ENCODE measurements at regions not wholly inside any gene's neighbourhood (a gene's known extent, or its start where the extent isn't known, plus 50 kb on each side); places are given as distances from the start of the nearest gene placed in this dataset.
A peak's percentile ranks its signal among the peaks of the same experiment; 100 is the strongest.
"Not testable (repeated sequence)": the region's sequence is repeated elsewhere in the genome, so short reads cannot be mapped to it uniquely, and the experiment has no call there.

DNA sequence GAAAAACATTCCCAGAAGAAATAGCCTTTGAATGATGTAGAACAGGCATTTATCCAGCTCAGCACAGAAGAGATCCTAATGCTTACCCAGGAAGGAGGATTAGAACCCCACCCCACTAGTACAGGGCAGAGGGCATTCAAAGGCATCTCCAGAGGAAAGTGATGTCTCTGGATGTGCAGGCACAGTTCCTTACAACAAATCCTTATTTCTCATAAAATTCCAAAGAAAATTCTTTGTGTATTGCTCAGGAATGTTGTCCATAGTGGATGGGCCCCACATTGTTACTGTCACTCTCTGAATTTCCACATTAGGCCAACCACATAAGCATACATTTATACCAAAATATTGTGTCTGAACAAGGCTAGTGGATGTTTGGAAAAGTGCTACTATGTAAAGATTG lies 243.0 kb downstream of the ADRA2A start (continued):
- TF ChIP-seq, protein P1, sequence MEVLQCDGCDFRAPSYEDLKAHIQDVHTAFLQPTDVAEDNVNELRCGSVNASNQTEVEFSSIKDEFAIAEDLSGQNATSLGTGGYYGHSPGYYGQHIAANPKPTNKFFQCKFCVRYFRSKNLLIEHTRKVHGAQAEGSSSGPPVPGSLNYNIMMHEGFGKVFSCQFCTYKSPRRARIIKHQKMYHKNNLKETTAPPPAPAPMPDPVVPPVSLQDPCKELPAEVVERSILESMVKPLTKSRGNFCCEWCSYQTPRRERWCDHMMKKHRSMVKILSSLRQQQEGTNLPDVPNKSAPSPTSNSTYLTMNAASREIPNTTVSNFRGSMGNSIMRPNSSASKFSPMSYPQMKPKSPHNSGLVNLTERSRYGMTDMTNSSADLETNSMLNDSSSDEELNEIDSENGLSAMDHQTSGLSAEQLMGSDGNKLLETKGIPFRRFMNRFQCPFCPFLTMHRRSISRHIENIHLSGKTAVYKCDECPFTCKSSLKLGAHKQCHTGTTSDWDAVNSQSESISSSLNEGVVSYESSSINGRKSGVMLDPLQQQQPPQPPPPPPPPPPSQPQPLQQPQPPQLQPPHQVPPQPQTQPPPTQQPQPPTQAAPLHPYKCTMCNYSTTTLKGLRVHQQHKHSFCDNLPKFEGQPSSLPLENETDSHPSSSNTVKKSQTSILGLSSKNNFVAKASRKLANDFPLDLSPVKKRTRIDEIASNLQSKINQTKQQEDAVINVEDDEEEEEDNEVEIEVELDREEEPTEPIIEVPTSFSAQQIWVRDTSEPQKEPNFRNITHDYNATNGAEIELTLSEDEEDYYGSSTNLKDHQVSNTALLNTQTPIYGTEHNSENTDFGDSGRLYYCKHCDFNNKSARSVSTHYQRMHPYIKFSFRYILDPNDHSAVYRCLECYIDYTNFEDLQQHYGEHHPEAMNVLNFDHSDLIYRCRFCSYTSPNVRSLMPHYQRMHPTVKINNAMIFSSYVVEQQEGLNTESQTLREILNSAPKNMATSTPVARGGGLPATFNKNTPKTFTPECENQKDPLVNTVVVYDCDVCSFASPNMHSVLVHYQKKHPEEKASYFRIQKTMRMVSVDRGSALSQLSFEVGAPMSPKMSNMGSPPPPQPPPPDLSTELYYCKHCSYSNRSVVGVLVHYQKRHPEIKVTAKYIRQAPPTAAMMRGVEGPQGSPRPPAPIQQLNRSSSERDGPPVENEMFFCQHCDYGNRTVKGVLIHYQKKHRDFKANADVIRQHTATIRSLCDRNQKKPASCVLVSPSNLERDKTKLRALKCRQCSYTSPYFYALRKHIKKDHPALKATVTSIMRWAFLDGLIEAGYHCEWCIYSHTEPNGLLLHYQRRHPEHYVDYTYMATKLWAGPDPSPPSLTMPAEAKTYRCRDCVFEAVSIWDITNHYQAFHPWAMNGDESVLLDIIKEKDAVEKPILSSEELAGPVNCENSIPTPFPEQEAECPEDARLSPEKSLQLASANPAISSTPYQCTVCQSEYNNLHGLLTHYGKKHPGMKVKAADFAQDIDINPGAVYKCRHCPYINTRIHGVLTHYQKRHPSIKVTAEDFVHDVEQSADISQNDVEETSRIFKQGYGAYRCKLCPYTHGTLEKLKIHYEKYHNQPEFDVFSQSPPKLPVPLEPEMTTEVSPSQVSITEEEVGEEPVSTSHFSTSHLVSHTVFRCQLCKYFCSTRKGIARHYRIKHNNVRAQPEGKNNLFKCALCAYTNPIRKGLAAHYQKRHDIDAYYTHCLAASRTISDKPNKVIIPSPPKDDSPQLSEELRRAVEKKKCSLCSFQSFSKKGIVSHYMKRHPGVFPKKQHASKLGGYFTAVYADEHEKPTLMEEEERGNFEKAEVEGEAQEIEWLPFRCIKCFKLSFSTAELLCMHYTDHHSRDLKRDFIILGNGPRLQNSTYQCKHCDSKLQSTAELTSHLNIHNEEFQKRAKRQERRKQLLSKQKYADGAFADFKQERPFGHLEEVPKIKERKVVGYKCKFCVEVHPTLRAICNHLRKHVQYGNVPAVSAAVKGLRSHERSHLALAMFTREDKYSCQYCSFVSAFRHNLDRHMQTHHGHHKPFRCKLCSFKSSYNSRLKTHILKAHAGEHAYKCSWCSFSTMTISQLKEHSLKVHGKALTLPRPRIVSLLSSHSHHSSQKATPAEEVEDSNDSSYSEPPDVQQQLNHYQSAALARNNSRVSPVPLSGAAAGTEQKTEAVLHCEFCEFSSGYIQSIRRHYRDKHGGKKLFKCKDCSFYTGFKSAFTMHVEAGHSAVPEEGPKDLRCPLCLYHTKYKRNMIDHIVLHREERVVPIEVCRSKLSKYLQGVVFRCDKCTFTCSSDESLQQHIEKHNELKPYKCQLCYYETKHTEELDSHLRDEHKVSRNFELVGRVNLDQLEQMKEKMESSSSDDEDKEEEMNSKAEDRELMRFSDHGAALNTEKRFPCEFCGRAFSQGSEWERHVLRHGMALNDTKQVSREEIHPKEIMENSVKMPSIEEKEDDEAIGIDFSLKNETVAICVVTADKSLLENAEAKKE (CRISPR knock-in tag; IDR thresholded peaks at IDR 0.05): no peak
- no peak for TF ChIP-seq EZH2phosphoT487 (IDR thresholded peaks at IDR 0.05; ENCODE audit: unreplicated experiment)
- TF ChIP-seq ZNF114 (CRISPR knock-in tag; IDR thresholded peaks at IDR 0.05): no peak
- TF ChIP-seq CREB1 (CRISPR knock-in tag; IDR thresholded peaks at IDR 0.05; ENCODE audit: low read depth): no peak

DNA sequence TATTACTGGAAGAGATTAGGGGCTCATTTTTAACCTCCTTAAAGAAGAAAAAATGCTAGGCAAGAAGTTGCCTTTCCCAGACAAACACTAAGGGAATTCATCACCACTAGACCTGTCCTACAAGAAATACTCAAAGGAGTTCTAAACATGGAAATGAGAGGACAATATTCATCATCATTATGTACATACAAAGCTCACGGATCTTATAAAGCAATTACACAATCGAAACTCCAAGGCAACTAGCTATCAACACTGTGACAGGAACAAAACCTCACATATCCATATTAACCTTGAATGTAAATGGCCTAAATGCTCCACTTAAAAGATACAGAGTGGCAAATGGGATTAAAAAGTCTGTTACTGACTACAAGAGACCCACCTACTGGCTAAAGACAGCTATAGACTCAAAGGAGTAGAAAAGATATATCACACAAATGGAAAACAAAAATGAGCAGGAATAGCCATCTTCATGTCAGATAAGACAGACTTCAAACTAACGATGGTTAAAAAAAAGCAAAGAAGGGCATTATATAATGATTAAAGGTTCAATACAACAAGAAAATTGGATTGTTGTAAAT lies 246.6 kb downstream of the ADRA2A start:
- no peaks in the 10 kb centered on the region for H3K36me3 Mint-ChIP-seq (ENCODE audit: low read depth)
- H3K27me3 Mint-ChIP-seq (ENCODE audit: insufficient read depth, low read depth, poor library complexity): no peaks in the 10 kb centered on the region
- no peak overlapping the region for H3K27ac Mint-ChIP-seq
- Histone ChIP-seq H3K27me3 (ENCODE audit: insufficient read depth) (no peaks in the 10 kb centered on the region), H3K9me2 (ENCODE audit: insufficient read depth) (no peaks in the 10 kb centered on the region), H3K36me3 (ENCODE audit: insufficient read depth) (no peaks in the 10 kb centered on the region), H2AFZ (no peak overlapping the region), H4K20me1 (replicated peaks; ENCODE audit: insufficient read depth) (no peaks in the 10 kb centered on the region), H3K4me1 (ENCODE audit: insufficient read depth) (no peaks in the 10 kb centered on the region), H3K79me2 (replicated peaks; ENCODE audit: insufficient read depth) (no peaks in the 10 kb centered on the region), H3K4me2 (no peak overlapping the region), H3F3A (replicated peaks; ENCODE audit: low read depth) (no peaks in the 10 kb centered on the region), H3K27ac (ENCODE audit: low read depth) (no peak overlapping the region), H3K4me3 (no peak overlapping the region)
- H3K9me3 Mint-ChIP-seq: peaks cover 4% of the 10 kb centered on the region; the same call in 1 of the 3 replicates
- ATAC-seq (peak; percentile 32; the same call in 2 of the 3 replicates), DNase-seq (ENCODE audit: low spot score) (peak; percentile 41)
- TF ChIP-seq CREB1 (CRISPR knock-in tag; IDR thresholded peaks at IDR 0.05; ENCODE audit: low read depth): no peak
- TF ChIP-seq, protein P2, sequence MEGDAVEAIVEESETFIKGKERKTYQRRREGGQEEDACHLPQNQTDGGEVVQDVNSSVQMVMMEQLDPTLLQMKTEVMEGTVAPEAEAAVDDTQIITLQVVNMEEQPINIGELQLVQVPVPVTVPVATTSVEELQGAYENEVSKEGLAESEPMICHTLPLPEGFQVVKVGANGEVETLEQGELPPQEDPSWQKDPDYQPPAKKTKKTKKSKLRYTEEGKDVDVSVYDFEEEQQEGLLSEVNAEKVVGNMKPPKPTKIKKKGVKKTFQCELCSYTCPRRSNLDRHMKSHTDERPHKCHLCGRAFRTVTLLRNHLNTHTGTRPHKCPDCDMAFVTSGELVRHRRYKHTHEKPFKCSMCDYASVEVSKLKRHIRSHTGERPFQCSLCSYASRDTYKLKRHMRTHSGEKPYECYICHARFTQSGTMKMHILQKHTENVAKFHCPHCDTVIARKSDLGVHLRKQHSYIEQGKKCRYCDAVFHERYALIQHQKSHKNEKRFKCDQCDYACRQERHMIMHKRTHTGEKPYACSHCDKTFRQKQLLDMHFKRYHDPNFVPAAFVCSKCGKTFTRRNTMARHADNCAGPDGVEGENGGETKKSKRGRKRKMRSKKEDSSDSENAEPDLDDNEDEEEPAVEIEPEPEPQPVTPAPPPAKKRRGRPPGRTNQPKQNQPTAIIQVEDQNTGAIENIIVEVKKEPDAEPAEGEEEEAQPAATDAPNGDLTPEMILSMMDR (conservative IDR thresholded peaks at IDR 0.05; ENCODE audit: low read depth in 2 of 2): peak; percentile 44 to 45
- H3K4me3 Mint-ChIP-seq: no peak overlapping the region
- no peaks in the 10 kb centered on the region for H3K4me1 Mint-ChIP-seq

DNA sequence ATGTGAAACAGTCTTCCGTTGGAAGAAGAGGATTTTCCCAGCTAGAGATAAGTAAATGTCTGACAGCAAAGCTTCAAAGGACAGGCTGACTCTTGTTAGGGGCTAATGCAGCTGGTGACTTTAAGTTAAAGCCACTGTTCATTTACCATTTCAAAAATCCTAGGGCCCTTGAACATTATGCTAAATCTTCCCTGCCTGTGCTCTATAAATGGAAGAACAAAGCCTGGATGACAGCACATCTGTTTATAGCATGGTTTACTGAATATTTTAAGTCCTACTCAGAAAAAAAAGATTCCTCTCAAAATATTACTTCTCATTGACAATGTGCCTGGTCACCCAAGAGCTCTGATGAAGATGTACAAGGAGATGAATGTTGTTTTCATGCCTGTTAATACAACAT lies 255.3 kb downstream of the ADRA2A start:
- not testable (repeated sequence) for ATAC-seq; H3K4me2 ChIP-seq; H2AFZ ChIP-seq; DNase-seq (ENCODE audit: low spot score); H3K4me3 ChIP-seq; H4K20me1 ChIP-seq (replicated peaks; ENCODE audit: insufficient read depth); H3K4me1 Mint-ChIP-seq; H3K27ac ChIP-seq (ENCODE audit: low read depth); H3F3A ChIP-seq (replicated peaks; ENCODE audit: low read depth); H3K27me3 ChIP-seq (ENCODE audit: insufficient read depth); H3K36me3 Mint-ChIP-seq (ENCODE audit: low read depth); H3K9me2 ChIP-seq (ENCODE audit: insufficient read depth); H3K79me2 ChIP-seq (replicated peaks; ENCODE audit: insufficient read depth); H3K27ac Mint-ChIP-seq; H3K4me3 Mint-ChIP-seq; H3K36me3 ChIP-seq (ENCODE audit: insufficient read depth); H3K4me1 ChIP-seq (ENCODE audit: insufficient read depth); H3K27me3 Mint-ChIP-seq (ENCODE audit: insufficient read depth, low read depth, poor library complexity)
- H3K9me3 Mint-ChIP-seq: peaks cover 16% of the 10 kb centered on the region
